ENCODE measurements at regions not wholly inside any gene's neighbourhood (a gene's known extent, or its start where the extent isn't known, plus 50 kb on each side); places are given as distances from the start of the nearest gene placed in this dataset.

GRCh38 chr15:39095218-39095879 lies 485.5 kb upstream of the THBS1 start (continued):
- TF ChIP-seq BCL11A (IDR thresholded peaks at IDR 0.05; ENCODE audit: low read depth in 2 of 2, low read length in 2 of 2) (no peak), EGR1 (IDR thresholded peaks at IDR 0.05; ENCODE audit: borderline replicate concordance, low read depth, low read length) (no peak), SIX5 (IDR thresholded peaks at IDR 0.05; ENCODE audit: low read depth, low read length) (no peak), GTF2F1 (IDR thresholded peaks at IDR 0.05; ENCODE audit: borderline replicate concordance, low read depth, low read length) (no peak), SAP30 (IDR thresholded peaks at IDR 0.05; ENCODE audit: insufficient read depth, insufficient replicate concordance, low read length) (no peak), TEAD4 (IDR thresholded peaks at IDR 0.05; ENCODE audit: low read depth, low read length) (0 out of 2 replicates have a peak, but pooled peaks have one; percentile 3), RBBP5 (IDR thresholded peaks at IDR 0.05; ENCODE audit: borderline replicate concordance, low read depth, low read length) (peak; percentile 83; the same call in 1 of the 2 replicates), KDM5A (IDR thresholded peaks at IDR 0.05; ENCODE audit: low read length) (no peak), TBP (IDR thresholded peaks at IDR 0.05; ENCODE audit: low read depth, low read length) (no peak), RFX5 (IDR thresholded peaks at IDR 0.05; ENCODE audit: borderline replicate concordance, low read depth, low read length) (no peak), ASH2L (IDR thresholded peaks at IDR 0.05; ENCODE audit: low read length) (peak; percentile 88), NANOG (IDR thresholded peaks at IDR 0.05; ENCODE audit: insufficient read depth, low read depth, low read length, poor library complexity, severe bottlenecking) (no peak), CBX8 (IDR thresholded peaks at IDR 0.05; ENCODE audit: borderline replicate concordance, low read depth, low read length) (no peak), E2F6 (IDR thresholded peaks at IDR 0.05) (peak; percentile 37; the same call in 1 of the 2 replicates), CTCF (IDR thresholded peaks at IDR 0.05; ENCODE audit: control extremely low read depth in 1 of 3, insufficient read depth in 1 of 3, low read depth in 1 of 3, low read length in 3 of 3) (no peak), CHD1 (IDR thresholded peaks at IDR 0.05; ENCODE audit: low read depth, low read length) (no peak), ZNF274 (IDR thresholded peaks at IDR 0.05; ENCODE audit: borderline replicate concordance, extremely low read depth, low read length) (no peak), PHF8 (conservative IDR thresholded peaks at IDR 0.05; ENCODE audit: low read depth, low read length) (no peak), BACH1 (IDR thresholded peaks at IDR 0.05; ENCODE audit: low read length) (no peak), TCF12 (IDR thresholded peaks at IDR 0.05; ENCODE audit: low read depth, low read length) (no peak), POU5F1 (IDR thresholded peaks at IDR 0.05; ENCODE audit: low read depth, low read length) (no peak), TAF1 (IDR thresholded peaks at IDR 0.05; ENCODE audit: low read depth, low read length) (no peak), HDAC6 (IDR thresholded peaks at IDR 0.05; ENCODE audit: low read depth, low read length) (no peak)
